DMS 273 treated with DMSO at 0.1 percent for 48 hours (cell line): ENCODE measurements at regions not wholly inside any gene's neighbourhood (a gene's known extent, or its start where the extent isn't known, plus 50 kb on each side); places are given as distances from the start of the nearest gene placed in this dataset.

Experiments
- DNase-seq: peaks from one replicate; lab custom pipeline; 2025; lab: John Stamatoyannopoulos, UW

DNA sequence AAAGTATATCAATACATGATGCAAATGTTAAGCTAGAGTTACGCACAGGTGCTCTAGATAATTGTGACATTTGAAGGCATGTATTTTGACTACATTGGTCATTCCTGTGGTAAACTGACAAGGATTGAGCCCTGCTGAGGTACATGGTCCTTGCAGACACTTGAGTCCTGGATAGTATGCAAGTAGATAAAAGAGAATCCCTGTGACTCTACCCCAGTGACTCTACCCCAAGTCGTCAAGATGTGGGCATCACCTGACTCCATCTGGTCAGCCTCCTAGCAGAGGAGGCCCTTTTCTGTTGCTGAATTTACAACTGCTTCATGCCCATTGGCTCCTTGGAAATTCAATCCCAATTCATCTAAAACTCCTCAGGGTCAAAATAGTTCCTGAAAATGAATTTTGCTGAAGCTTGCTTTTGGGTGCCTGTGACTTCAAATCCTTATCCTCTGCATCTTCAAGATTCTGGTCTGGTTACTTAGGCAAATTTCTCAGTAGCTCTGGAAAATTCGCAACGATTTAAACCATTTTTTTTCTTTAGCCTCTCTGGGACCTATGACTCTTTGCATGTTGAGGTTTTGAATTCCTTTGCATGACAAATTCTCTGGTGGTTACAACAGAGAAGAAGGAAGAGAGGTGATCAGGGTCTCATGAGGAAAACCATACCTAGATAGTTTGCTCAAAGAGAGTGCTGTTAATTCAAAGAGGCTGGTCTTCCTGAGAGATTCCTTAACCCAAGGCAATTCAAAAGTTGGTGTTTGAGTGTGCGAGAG is 422.1 kb downstream of the FGF9 start:
- DNase-seq = no peak

DNA sequence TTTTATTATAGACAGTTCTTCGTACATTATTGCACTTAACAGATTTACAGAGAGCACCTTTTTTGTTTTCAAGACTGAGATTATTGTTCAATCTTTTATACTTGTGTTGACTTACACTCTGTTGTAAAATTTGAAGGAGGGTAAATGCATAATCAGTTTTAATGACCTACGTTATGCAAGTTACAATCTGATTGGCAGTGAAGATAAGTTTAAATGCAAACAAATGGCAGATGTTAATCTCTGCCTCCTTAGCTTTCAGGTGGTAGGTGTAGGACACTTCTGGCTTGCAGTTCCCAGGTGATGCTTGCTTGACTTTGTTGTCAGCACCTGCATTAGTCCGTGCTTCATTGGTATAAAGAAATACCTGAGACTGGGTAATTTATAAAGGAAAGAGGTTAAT is 424.9 kb downstream of the FGF9 start:
- no peak for DNase-seq

DNA sequence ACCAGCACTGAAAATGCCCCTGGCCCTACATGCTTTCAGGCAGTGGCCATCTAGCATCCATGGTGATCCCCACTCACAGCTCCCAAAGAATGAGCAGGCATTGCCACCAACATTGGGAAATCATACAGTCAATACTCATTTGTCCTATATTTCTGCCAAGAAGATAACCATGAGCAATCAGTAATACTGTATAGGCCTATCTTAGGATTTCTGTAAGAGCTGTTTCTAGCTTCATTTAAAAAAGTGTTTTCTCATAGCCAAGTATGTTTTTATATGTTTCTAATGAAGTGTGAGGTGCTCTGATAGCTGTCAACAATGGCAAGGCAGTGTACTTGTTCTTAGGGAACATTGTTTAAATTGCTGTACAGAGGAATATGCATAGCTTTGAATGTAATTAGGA is 428.7 kb downstream of the FGF9 start:
- DNase-seq = no peak

DNA sequence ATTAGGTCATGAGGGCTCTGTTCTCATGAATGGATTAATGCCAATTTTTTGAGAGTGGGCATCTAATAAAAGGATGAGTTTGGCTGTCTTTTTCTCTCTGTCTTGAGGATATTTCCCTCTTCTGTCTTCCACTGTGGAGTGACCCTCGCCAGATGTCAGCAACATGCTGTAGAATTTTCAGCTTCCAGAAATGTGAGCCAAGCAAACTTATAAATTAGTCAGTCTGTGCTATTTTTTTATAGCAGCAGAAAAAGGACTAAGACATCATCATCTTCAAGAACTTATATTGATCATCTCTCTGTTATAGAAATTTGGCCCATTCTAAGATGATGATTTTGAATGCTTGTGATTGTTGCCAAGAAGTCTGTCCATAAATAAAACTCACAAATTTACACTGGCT is 431.4 kb downstream of the FGF9 start:
- DNase-seq = no peak

DNA sequence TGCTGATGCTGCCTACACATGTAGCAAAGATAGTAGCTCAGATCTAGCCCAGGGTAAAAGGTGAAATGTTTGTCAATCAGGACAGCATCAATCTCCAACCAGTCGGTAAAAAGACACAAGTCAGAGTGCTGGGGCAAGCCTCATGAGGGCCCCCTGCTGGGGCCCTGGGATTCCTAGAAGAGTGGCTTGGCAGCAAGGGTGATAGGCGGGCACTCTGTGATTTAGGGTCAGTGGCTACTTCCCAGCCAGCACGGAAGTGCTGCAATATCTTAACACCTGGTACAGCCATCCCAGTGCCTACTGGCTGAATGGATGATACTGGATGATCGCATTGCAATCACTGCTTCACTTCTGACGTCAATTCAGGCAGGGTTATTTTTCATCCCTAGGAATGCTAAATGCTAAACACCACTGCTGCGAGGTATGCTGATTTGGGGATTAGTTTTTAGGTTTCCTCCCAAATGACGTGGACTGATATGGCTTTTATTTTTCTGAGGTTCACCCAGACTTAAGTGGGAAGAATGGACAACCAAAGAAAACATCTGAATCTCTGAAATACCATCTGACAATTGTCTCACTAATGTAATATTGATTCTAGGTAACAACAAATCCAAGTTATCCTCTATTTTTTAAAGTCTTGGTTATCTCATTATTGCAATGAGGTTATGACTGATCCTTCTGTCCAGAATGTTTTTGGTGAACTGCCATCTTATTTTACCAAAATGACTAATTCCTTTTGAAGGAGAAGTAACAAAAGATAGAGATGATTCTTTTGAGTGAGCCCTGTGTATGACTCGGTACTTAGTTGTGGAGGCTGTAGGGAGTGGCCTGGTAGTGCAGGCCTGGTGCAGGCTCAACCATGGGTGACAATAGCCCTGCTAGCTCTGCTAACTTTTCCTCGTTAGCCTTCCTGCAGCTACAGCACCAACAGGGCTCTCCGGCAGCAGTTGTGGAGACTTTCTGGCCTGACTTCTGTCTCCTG is 432.5 kb downstream of the FGF9 start:
- no peak for DNase-seq

DNA sequence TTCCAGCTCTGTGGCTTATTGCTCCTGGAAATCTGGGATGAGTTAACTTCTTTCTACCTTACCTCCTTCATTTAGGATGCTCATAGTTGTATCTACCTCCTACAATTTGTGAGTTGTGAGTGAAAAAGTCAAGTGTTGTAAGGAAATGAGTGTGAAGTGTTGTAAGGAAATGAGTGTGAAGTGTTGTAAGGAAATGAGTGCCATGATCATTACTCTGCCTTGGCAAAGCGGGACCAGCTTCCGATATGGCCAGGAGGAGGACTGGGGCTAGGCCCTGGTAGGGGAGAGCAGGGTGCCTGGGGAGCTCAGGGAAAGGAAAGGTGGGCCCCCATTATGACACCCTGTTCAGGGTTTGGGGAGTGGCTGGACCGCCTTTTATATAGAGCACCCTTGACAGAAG is 435.2 kb downstream of the FGF9 start:
- DNase-seq = no peak

DNA sequence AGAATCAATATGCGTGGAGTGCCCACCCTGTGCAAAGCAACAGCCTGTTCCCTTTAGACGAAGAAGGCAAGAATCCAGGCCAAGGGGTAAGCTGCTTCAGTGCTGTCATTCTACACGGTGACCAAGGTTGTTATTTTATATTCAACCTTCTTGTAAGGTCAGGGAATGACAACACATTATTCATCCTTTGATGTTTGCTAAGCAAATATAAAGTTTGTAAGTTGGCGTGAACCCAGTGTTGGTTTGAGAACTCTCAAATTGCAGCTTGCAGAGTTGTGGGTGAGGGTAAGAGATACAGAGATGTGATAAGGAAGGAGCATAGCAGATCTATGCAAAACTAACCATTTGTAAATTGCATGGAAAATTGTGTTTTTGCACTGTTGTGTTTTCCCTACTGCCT is 436.7 kb downstream of the FGF9 start:
- no peak for DNase-seq

DNA sequence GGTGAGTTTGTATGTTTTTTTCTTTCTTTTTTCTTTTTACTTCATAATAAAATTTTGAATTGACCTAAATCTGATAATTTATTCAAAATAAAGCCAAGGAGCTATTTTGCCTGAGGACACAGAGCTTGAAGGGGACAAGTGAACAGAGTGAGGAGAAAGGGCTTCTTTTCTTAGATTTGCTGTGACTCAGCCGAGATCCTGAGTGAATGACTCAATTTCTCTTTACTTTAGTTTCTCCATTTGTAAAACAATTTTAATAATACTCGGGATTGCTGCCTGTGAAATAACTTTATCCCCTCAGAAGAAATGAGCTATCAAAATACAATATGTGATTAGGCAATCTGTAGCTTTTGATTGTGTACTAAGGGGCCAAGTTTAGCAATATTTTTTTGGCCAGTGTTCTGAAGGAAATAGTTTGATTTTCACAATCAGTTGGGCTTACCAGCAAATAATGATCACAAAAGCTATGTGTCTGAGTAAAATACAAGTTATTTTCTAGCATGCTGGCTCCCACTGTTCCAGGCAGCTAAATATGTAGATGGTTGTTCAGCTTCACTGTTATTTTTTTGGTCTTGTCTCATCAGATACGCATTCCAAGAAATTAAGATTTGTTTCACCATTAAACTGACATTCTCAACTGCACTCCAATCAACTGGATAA is 437.5 kb downstream of the FGF9 start:
- DNase-seq = no peak

DNA sequence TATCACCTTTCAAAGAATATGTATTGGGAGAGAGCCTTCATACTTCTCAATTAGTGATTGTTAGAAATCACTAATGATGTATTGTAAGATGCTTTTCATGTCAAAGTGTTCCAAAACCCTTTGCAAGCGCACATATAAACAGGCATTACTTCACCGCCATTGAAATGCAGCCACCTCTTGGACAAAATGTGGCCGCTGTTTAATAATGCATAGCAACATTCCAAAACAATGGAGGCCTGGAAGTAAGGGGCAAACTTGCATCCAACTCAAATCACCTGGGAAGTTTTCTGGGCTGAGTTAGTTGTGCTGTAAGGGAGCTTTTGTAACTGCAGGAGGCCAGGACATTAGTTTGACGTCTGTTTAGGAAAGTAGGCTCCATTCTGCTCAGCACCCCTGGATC is 438.1 kb downstream of the FGF9 start:
- no peak for DNase-seq

DNA sequence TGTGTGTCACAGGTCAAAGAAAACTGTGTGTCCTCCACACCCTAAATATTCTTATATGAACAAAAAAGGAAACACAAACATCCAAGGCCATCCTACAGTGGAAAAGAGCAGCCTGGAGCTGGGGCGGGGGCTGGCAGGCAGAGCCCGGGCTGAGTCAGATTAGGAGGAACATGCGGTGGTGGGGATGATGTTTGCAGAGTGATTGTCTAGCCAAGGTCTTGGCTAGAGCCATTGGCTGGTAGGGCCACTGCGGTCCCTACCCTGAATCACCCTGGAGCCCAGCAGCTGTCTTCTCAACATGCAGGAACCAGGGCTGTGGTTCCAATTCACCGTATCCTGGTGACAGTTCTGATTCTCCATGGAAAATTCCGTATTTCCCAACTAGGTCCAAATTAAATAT is 439.5 kb downstream of the FGF9 start:
- no peak for DNase-seq

DNA sequence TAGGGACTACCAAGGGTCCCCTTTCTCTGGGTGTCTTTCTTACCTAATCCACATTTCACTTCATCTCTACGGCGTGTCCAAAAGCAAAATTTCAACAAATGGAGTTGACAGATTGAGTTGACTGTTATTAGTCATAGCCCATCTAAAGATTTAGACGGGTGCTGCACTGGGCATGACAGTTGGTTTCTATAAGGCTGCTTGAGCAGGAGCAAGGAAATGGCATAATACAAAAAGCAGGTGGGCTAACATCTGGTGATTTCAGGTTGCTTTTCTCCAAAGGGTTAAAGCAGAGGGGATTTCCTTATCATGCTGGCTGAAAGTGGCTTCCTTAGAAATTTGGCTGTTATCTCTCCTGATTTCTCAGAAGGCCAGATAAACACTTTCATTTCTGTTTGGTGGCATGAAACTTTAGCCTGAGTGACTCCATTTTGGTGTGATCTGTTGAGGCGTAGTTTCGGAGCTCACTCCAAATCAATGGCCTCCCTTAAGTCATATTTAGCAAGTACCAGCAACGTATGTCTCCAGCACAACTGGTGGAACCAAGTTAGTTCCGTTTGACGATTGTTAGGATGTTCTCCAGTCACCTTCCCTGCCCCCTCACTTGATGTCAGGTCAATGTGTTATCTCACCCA is 440.4 kb downstream of the FGF9 start:
- no peak for DNase-seq

DNA sequence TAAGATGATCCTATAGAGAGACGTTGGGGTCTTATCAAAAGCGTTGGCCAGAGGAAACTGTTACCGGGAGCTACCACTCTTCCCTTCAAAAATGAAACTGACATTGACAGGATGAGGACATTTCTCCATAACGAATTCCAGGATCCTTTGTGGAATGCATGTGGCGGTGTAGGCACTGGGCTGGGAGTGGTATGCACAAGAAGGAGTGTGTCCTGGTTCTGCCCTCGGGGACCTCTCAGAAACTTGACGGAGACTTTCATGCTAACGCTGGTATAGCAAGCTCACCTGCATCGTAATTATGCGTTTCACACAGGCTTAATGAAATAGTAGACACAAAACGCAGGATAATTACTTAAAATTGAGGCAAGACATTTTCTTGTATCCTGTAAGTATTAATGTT is 441.1 kb downstream of the FGF9 start:
- no peak for DNase-seq

DNA sequence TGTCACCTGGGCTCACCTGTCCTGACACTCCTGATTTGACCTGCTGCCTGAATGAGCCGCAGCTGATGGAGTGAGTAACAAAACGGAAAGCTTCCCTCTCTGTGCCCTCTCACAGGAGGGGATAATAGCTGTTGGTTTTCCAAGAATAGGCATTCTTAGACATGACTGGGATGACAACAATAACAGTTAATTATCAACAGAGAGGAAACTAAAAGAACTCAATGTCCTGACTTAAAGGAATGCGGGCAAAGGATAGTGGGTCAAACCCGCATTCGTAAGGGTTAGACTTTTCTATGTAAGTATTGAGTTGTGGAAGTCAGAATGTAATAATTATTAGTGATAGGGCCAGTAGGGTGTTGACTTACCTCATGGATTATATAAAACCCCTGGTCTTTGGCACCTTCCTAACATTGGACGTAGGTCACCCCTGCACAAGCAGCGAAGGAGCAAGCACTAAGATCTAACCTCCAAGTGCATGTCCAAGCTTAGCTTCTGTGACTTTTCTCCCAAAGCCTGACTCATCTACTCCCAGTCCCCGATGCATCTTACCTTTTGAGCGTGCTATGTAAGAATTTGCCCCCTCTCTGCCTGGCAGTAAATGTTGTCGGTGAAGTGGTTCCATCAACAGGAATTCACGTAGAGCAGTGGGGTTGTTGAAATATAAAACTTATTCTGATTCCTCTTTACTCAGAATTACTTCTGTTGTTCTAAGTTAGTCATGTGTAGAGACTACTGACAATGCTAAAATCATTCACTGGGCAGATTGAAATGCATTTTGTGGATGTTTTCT is 442.3 kb downstream of the FGF9 start:
- no peak for DNase-seq

DNA sequence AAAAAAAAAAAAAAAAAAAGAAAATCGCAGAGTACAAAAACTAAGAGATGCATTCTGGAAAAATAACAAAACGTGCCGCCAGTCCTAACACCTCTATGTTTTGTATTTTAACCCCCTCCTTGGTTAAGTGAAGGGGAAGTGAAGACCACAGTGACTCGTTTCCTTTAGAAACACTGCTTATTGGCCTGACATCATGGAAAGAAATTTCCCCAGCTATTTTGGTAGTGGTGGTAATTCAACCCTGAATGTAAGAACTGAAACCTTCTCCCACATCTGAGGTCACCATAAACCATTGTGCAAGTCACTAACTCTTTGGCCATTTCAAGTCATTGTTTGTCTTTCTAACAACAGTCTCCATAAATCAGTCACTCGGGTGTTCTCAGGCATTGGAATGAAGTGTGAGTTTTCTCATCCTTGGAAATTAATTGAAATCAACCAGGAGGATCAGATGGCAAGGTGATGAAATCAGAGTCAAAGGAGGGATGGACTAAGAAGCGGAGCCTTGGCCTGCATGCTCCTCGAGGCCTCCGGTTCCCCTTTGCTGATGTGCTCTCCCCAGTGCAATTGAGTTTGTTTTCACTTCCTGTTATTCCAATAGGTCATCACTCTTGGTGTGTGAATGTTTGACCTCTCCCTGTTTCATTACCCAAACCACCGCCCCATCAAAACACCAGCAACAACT is 443.9 kb downstream of the FGF9 start:
- DNase-seq = no peak

DNA sequence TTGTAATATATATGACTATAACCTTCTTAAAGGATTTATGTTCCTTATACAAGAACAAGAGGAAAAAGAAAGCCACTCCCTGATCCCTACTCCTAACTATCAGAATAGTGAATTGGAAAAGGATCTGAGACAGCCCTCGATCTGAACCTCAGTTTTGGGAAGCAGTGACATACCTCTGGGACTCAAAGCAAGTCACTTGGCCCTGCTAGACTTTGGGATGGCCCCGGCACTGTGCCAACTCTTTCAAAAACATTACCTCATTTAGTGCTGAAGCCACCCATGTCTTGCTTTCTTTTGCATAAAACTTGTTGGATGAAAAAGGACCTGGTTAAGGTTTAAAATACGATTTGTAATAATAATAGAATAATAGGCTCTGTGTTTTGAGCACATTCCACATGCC is 447.3 kb downstream of the FGF9 start:
- no peak for DNase-seq

DNA sequence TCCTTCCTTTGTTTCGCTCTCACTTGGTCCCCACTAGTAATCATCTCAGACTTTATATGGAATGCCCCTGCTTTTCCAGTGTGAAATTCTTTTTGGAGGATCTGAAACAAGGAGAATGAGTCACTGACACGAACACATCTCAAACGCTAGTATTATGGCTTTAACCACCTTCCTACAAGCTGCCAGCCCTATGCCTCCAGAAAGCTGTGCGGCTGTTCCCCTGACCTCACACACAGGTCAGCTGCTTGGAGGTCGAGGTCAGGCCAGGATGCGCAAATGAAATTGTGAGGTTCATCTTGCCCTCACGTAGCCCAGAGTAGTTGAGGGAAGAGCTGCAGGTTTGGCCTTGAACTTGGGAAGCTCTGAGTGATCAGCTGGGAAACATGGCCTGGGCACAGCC is 449.8 kb downstream of the FGF9 start:
- DNase-seq = no peak

DNA sequence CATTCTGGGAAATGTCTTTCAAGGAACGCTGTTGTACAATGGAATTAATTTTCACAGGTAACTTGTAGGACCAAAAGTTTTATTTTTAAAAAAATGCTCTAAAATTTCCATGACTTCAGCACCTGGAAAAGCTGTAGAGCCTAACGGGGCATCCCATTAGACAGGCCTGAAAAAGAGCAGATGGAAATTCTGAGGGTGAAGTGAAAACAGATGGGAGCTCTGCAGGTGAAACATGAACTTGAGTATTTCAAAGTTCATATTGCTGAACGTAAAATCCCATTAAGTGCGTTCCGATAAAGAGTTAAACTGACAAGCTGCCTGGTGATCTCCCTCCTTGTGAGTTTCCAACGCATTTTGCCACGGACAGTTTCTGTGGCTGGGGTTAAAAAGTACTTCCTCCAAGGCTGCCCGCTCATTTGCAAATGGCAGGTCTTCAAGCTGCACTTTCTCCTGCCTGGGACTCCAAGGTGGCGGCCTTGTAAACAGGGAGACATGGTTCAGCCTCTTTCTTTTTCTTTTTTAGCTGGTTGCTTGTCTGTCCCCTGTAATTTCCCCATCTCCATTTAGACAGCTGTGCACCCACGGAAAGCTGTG is 450.4 kb downstream of the FGF9 start:
- DNase-seq = peak; percentile 27

DNA sequence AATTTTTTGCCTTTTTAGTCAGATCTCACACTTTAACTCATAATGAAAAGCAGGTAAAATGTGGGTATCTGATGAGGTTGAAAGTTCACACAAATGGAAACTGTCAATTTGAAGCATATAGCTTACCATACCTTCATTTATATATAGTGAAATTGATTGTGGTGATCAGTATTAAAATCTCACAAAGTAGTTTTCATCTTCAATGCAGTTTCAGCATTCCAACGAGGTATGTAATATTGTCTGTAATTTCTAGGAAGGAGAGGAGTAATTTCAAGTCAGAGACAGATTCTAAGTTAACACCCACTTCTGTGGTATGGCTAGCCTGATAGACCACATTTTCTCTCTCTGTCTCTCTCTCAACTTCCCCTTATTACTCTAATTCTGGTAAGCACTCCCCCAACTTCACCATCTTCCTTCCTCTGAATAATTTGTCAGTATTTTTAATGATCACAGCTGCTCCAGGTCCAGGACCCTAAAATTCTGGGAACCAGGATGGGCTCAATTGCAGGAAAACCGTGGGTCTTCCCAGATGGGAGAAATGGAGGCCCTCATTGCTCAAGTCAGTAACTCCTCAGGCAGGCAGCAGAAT is 455.7 kb downstream of the FGF9 start:
- DNase-seq = no peak

DNA sequence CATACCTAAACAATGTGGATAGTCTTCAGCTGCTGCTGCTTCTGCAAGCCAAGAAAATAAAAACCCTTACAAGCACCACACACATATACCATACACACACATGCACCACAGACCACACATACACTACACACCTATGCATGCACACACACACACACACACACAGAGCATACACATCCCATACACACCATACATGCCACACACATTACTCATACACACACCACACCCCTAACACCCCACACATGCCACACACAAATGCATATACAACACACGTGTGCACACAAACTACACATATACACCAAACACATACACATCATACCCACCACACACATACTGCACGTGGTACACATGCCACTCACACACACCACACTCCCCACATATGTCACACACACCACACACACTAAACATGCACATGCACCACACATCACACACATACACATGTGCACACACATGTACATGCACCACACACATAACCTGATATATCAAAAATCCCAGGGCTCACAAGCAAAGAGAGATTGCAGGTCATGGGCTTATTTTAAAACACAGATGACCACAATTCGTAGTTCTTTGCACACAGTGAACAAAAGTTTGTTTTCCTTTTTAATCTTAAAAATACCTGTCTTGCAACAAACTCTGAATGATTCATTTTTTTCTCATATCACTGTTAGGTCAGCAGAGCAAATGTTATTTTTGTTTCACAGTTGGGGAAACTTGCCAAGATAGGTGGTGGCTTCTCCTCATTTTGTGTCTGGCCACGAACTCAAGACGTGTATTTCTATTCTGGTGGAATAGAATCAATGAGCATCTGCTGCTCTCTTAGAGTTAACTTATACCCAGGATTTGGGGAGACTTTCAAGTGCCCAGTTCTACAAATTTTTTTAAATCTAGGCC is 456.6 kb downstream of the FGF9 start:
- DNase-seq = no peak
